ENCODE measurements at regions not wholly inside any gene's neighbourhood (a gene's known extent, or its start where the extent isn't known, plus 50 kb on each side); places are given as distances from the start of the nearest gene placed in this dataset.

- no TSS peak for BruUV-seq (replicated peaks)
- ATAC-seq (no peak), DNase-seq (ENCODE audit: extremely low read depth in 1 of 4, low spot score in 3 of 4) (no peak), FAIRE-seq (no peak)
- CTCF ChIA-PET (ENCODE audit: low intra/inter-chr PET ratio): no interaction called here
- WGBS (ENCODE audit: insufficient coverage, low coverage, missing lambda C conversion rate): 39% methylated on average over 3 of the region's 3 CpGs
- H3K4me2 ChIP-seq (ENCODE audit: insufficient read depth, low read length): no peak overlapping the region
- H3K9ac ChIP-seq (ENCODE audit: insufficient read depth in 1 of 2, low read depth in 2 of 2, low read length in 2 of 2): no peak overlapping the region
- intact Hi-C loops (cut with micrococcal nuclease) (loop anchor here (5.0 to 10.0 kb wide), 2 partner anchors 50 to 167 kb away; no protein-coding TSS in a partner anchor), in situ Hi-C loops (cut with MboI) (no loop called here)
- H3K36me3 ChIP-seq (ENCODE audit: control insufficient read depth, insufficient read depth, low read length): no peaks in the 10 kb centered on the region
- no peaks in the 10 kb centered on the region for H3K79me2 ChIP-seq (ENCODE audit: control insufficient read depth, insufficient read depth, low read length)
- peaks cover 0 to 6% of the 10 kb centered on the region in 2 experiments; a peak in 3 of 5 replicates for H3K4me1 ChIP-seq (replicated peaks in 1 of 2; ENCODE audit: control insufficient read depth in 2 of 2, insufficient read depth in 2 of 2, low read length in 2 of 2)
- H3K9me1 ChIP-seq (ENCODE audit: control insufficient read depth, insufficient read depth, low read length): no peaks in the 10 kb centered on the region
- H3K9me3 ChIP-seq (replicated peaks; ENCODE audit: control insufficient read depth, insufficient read depth, low read depth, low read length): no peaks in the 10 kb centered on the region
- H3K4me3 ChIP-seq: no peak overlapping the region
- TF ChIP-seq ZBTB26 (CRISPR knock-in tag; IDR thresholded peaks at IDR 0.05) (no peak), MYC (IDR thresholded peaks at IDR 0.05; ENCODE audit: low read depth, low read length) (no peak), MYC (CRISPR knock-in tag; IDR thresholded peaks at IDR 0.05; ENCODE audit: borderline replicate concordance, low read depth) (no peak)
- no peaks in the 10 kb centered on the region for H3K27me3 ChIP-seq (ENCODE audit: control insufficient read depth in 2 of 2, insufficient read depth in 2 of 2, low read length in 2 of 2)
- H3K27ac ChIP-seq (ENCODE audit: extremely low read depth, low read depth, low read length): no peak overlapping the region
- POLR2A ChIA-PET: no interaction called here
- no peaks in the 10 kb centered on the region for H4K20me1 ChIP-seq (replicated peaks; ENCODE audit: control insufficient read depth, insufficient read depth, low read length)
- H2AFZ ChIP-seq (ENCODE audit: low read depth, low read length): peak overlapping the region; percentile 58; the same call in 1 of the 2 replicates
Observed at GRCh38 chr18:62637403-62637802, 77.9 kb upstream of the PHLPP1 start.

Data from K562 (cell line).